ENCODE measurements at regions not wholly inside any gene's neighbourhood (a gene's known extent, or its start where the extent isn't known, plus 50 kb on each side); places are given as distances from the start of the nearest gene placed in this dataset.

DNA sequence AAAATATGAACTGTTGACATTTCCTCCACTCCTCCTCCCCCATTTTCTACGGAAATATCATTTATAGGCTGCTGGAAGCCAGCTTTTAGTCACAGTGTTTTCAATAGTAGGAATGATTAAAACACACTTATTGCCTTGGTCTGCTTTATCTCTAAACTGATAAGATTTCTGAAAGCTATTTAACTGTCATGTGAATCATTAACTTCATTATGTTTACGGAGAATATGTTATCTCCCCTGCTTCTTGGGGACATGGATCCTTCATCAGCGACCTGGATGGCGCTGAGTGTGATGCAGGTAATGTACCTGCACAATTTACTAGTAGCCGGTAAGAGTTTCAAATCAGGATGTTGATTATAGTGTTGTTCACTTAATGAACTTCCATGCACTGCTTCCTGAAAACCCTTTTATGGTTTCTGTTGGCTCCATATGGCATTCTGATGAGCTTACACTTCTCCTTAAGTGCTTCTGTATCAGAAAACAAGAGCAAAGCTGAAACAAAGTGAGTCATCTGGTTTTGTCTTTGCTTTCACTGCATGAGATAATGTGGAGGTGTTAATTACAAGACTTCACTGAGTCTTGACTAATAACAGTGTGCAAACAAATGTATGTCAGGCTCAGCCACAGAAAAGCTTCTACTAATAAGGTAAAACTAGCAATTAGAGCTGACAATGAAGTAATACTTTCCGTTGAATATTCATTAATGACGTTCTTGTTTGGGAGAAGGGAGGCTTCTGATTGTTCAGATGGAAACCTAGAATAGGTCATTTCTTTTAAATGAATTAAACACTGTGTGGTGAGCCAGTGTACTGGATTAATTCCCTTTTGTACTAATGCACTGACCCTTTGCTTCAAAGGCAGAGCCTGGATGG lies 162.4 kb upstream of the ZNF608 start:
- TF ChIP-seq CTCF (IDR thresholded peaks at IDR 0.05) (no peak), POLR2A (IDR thresholded peaks at IDR 0.05) (no peak)

All from lower leg skin (tissue), 3 donors.